ENCODE measurements at regions not wholly inside any gene's neighbourhood (a gene's known extent, or its start where the extent isn't known, plus 50 kb on each side); places are given as distances from the start of the nearest gene placed in this dataset.
"Not testable (repeated sequence)": the region's sequence is repeated elsewhere in the genome, so short reads cannot be mapped to it uniquely, and the experiment has no call there.

- no peaks in the 10 kb centered on the region for H3K27me3 Mint-ChIP-seq
- H3K4me3 Mint-ChIP-seq = no peak overlapping the region
- intact Hi-C loops (cut with micrococcal nuclease) = loop anchor here (10.0 kb wide), 1 partner anchor 596 kb away; no protein-coding TSS in a partner anchor
- no peak for DNase-seq
- H3K27ac Mint-ChIP-seq = no peak overlapping the region
- H3K36me3 Mint-ChIP-seq (ENCODE audit: low read depth) = no peaks in the 10 kb centered on the region
- H3K4me1 Mint-ChIP-seq = peaks cover 2% of the 10 kb centered on the region
- peaks cover 4% of the 10 kb centered on the region for H3K9me3 Mint-ChIP-seq
Observed at GRCh38 chr6:156258981-156259380, 518.2 kb upstream of the ARID1B start.

DNA sequence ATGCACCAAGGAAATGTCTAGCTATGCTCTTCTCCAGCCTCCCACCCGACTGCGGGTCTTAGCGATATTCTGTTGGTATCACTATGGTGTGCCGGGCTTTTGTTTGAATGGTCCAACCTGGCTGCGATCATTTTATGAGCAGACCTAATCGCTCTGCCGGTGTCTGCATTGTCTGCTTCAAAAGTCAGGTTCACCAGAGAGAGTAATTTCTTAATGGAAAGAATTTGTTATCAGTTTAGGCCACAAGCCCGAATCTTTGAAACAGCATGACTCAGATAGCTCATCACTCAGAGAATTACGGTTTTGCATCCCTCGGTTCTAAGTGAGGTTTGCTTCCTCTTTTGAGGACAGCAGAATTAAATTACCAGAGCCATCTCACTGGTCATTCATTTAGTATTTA is 521.0 kb upstream of the ARID1B start:
- H3K4me3 Mint-ChIP-seq = no peak overlapping the region
- no peaks in the 10 kb centered on the region for H3K36me3 Mint-ChIP-seq (ENCODE audit: low read depth)
- peaks cover 7% of the 10 kb centered on the region for H3K9me3 Mint-ChIP-seq
- no peak overlapping the region for H3K27ac Mint-ChIP-seq
- peaks cover 2% of the 10 kb centered on the region for H3K4me1 Mint-ChIP-seq
- intact Hi-C loops (cut with micrococcal nuclease) = loop anchor here (10.0 kb wide), 1 partner anchor 599 kb away; no protein-coding TSS in a partner anchor
- DNase-seq = no peak
- no peaks in the 10 kb centered on the region for H3K27me3 Mint-ChIP-seq

- intact Hi-C loops (cut with micrococcal nuclease) = loop anchor here (5.0 to 10.0 kb wide), 2 partner anchors 62 to 601 kb away; no protein-coding TSS in a partner anchor
- DNase-seq = no peak
- Mint-ChIP-seq H3K36me3 (ENCODE audit: low read depth) (peaks cover 6% of the 10 kb centered on the region), H3K27me3 (no peaks in the 10 kb centered on the region), H3K4me3 (no peak overlapping the region), H3K27ac (no peak overlapping the region), H3K4me1 (peaks cover 12% of the 10 kb centered on the region), H3K9me3 (peaks cover 14% of the 10 kb centered on the region)
Observed at GRCh38 chr6:156254240-156254639, 522.9 kb upstream of the ARID1B start.

GRCh38 chr6:156250593-156250992 is 526.6 kb upstream of the ARID1B start:
- DNase-seq = no peak
- Mint-ChIP-seq H3K4me1 (peaks cover 10% of the 10 kb centered on the region), H3K4me3 (peak overlapping the region; percentile 23), H3K9me3 (peaks cover 14% of the 10 kb centered on the region), H3K27me3 (no peaks in the 10 kb centered on the region), H3K27ac (peak overlapping the region; percentile 31), H3K36me3 (ENCODE audit: low read depth) (peaks cover 6% of the 10 kb centered on the region)
- intact Hi-C loops (cut with micrococcal nuclease) = loop anchor here (1.0 to 10.0 kb wide), 3 partner anchors 58 to 604 kb away; no protein-coding TSS in a partner anchor

- Mint-ChIP-seq H3K27ac (no peak overlapping the region), H3K4me1 (no peaks in the 10 kb centered on the region), H3K9me3 (peaks cover 6% of the 10 kb centered on the region), H3K4me3 (no peak overlapping the region), H3K36me3 (ENCODE audit: low read depth) (no peaks in the 10 kb centered on the region), H3K27me3 (no peaks in the 10 kb centered on the region)
- DNase-seq = no peak
- intact Hi-C loops (cut with micrococcal nuclease) = no loop called here
Observed at GRCh38 chr6:156242206-156242605, 535.0 kb upstream of the ARID1B start.

GRCh38 chr6:156231026-156231765 is 546.0 kb upstream of the ARID1B start:
- intact Hi-C loops (cut with micrococcal nuclease) = no loop called here
- Mint-ChIP-seq H3K27me3 (no peaks in the 10 kb centered on the region), H3K9me3 (peaks cover 2% of the 10 kb centered on the region), H3K4me3 (no peak overlapping the region), H3K36me3 (ENCODE audit: low read depth) (no peaks in the 10 kb centered on the region), H3K4me1 (no peaks in the 10 kb centered on the region), H3K27ac (no peak overlapping the region)
- no peak for DNase-seq

GRCh38 chr6:156219973-156220372 is 557.2 kb upstream of the ARID1B start:
- H3K9me3 Mint-ChIP-seq = no peaks in the 10 kb centered on the region
- no peak overlapping the region for H3K4me3 Mint-ChIP-seq
- DNase-seq = no peak
- H3K36me3 Mint-ChIP-seq (ENCODE audit: low read depth) = no peaks in the 10 kb centered on the region
- no peaks in the 10 kb centered on the region for H3K4me1 Mint-ChIP-seq
- H3K27me3 Mint-ChIP-seq = no peaks in the 10 kb centered on the region
- H3K27ac Mint-ChIP-seq = no peak overlapping the region
- intact Hi-C loops (cut with micrococcal nuclease) = no loop called here

GRCh38 chr6:156205678-156206077 is 571.5 kb upstream of the ARID1B start:
- Mint-ChIP-seq H3K4me1 (no peaks in the 10 kb centered on the region), H3K9me3 (peaks cover 9% of the 10 kb centered on the region), H3K36me3 (ENCODE audit: low read depth) (no peaks in the 10 kb centered on the region), H3K27me3 (no peaks in the 10 kb centered on the region), H3K4me3 (no peak overlapping the region), H3K27ac (no peak overlapping the region)
- intact Hi-C loops (cut with micrococcal nuclease) = no loop called here
- no peak for DNase-seq

- intact Hi-C loops (cut with micrococcal nuclease) = no loop called here
- no peaks in the 10 kb centered on the region for H3K27me3 Mint-ChIP-seq
- H3K36me3 Mint-ChIP-seq (ENCODE audit: low read depth) = no peaks in the 10 kb centered on the region
- peaks cover 4% of the 10 kb centered on the region for H3K9me3 Mint-ChIP-seq
- no peak for DNase-seq
- H3K4me3 Mint-ChIP-seq = no peak overlapping the region
- H3K27ac Mint-ChIP-seq = no peak overlapping the region
- peaks cover 9% of the 10 kb centered on the region for H3K4me1 Mint-ChIP-seq
Observed at GRCh38 chr6:156199182-156199581, 578.0 kb upstream of the ARID1B start.

DNA sequence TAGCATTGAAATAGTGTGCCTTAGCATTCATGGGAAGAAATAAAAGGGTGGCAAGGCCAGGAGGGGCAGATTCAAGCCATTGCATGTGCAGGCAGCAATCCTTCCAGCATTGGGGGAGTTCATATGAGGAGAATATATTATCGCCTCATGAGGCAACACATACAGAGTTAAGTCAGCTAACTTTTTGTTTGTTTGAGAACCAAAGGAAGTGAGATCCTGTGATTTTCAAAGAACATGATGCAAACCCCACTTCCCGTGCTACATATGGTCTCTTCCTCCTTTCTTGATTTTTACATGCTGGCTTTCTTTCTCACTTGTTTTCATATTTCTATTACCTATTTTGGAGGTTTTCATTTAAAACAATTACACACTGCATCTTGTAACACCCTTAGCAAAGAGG is 579.7 kb upstream of the ARID1B start:
- Mint-ChIP-seq H3K36me3 (ENCODE audit: low read depth) (peaks cover 1% of the 10 kb centered on the region), H3K27ac (no peak overlapping the region), H3K4me3 (no peak overlapping the region), H3K27me3 (no peaks in the 10 kb centered on the region), H3K9me3 (peaks cover 10% of the 10 kb centered on the region), H3K4me1 (peaks cover 9% of the 10 kb centered on the region)
- no peak for DNase-seq
- intact Hi-C loops (cut with micrococcal nuclease) = no loop called here

GRCh38 chr6:156194981-156195380 is 582.2 kb upstream of the ARID1B start:
- H3K27me3 Mint-ChIP-seq = no peaks in the 10 kb centered on the region
- peaks cover 10% of the 10 kb centered on the region for H3K9me3 Mint-ChIP-seq
- no peak for DNase-seq
- H3K27ac Mint-ChIP-seq = no peak overlapping the region
- H3K4me1 Mint-ChIP-seq = peaks cover 16% of the 10 kb centered on the region
- peaks cover 1% of the 10 kb centered on the region for H3K36me3 Mint-ChIP-seq (ENCODE audit: low read depth)
- intact Hi-C loops (cut with micrococcal nuclease) = loop anchor here (5.0 kb wide), 1 partner anchor 57 kb away; no protein-coding TSS in a partner anchor
- no peak overlapping the region for H3K4me3 Mint-ChIP-seq

GRCh38 chr6:156193381-156193780 is 583.8 kb upstream of the ARID1B start:
- no peak overlapping the region for H3K4me3 Mint-ChIP-seq
- no peak for DNase-seq
- intact Hi-C loops (cut with micrococcal nuclease) = loop anchor here (5.0 kb wide), 1 partner anchor 59 kb away; no protein-coding TSS in a partner anchor
- no peaks in the 10 kb centered on the region for H3K27me3 Mint-ChIP-seq
- H3K27ac Mint-ChIP-seq = no peak overlapping the region
- peaks cover 10% of the 10 kb centered on the region for H3K9me3 Mint-ChIP-seq
- peaks cover 1% of the 10 kb centered on the region for H3K36me3 Mint-ChIP-seq (ENCODE audit: low read depth)
- peaks cover 16% of the 10 kb centered on the region for H3K4me1 Mint-ChIP-seq

GRCh38 chr6:156191895-156192294 is 585.3 kb upstream of the ARID1B start:
- Mint-ChIP-seq H3K27ac (no peak overlapping the region), H3K27me3 (no peaks in the 10 kb centered on the region), H3K4me3 (no peak overlapping the region), H3K4me1 (peaks cover 9% of the 10 kb centered on the region), H3K9me3 (peaks cover 10% of the 10 kb centered on the region), H3K36me3 (ENCODE audit: low read depth) (peaks cover 1% of the 10 kb centered on the region)
- intact Hi-C loops (cut with micrococcal nuclease) = loop anchor here (5.0 kb wide), 1 partner anchor 60 kb away; no protein-coding TSS in a partner anchor
- no peak for DNase-seq

GRCh38 chr6:156191390-156191789 is 585.8 kb upstream of the ARID1B start:
- H3K36me3 Mint-ChIP-seq (ENCODE audit: low read depth); H3K27ac Mint-ChIP-seq; H3K27me3 Mint-ChIP-seq; H3K4me3 Mint-ChIP-seq; H3K4me1 Mint-ChIP-seq; DNase-seq: not testable (repeated sequence)
- intact Hi-C loops (cut with micrococcal nuclease) = loop anchor here (5.0 kb wide), 1 partner anchor 61 kb away; no protein-coding TSS in a partner anchor
- peaks cover 10% of the 10 kb centered on the region for H3K9me3 Mint-ChIP-seq
